ENCODE measurements at regions not wholly inside any gene's neighbourhood (a gene's known extent, or its start where the extent isn't known, plus 50 kb on each side); places are given as distances from the start of the nearest gene placed in this dataset.
"Not testable (repeated sequence)": the region's sequence is repeated elsewhere in the genome, so short reads cannot be mapped to it uniquely, and the experiment has no call there.

DNA sequence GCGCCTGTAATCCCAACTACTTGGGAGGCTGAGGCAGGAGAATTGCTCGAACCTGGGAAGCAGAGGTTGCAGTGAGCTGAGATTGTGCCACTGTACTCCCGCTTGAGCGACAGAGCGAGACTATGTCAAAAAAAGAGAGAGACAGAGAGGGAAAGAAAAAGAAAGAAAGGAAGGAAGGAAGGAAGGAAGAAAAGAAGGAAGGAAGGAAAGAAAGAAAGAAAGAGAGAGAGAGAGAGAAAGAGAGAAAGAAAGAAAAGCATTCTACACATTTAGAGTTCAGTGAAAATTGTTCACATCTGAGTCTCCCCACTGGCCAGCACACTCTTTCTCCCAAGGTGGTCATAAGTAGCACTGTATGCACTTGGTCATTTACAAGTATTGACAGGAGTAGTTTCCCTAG is 69.2 kb upstream of the TAB2 start:
- TF ChIP-seq, protein P1, sequence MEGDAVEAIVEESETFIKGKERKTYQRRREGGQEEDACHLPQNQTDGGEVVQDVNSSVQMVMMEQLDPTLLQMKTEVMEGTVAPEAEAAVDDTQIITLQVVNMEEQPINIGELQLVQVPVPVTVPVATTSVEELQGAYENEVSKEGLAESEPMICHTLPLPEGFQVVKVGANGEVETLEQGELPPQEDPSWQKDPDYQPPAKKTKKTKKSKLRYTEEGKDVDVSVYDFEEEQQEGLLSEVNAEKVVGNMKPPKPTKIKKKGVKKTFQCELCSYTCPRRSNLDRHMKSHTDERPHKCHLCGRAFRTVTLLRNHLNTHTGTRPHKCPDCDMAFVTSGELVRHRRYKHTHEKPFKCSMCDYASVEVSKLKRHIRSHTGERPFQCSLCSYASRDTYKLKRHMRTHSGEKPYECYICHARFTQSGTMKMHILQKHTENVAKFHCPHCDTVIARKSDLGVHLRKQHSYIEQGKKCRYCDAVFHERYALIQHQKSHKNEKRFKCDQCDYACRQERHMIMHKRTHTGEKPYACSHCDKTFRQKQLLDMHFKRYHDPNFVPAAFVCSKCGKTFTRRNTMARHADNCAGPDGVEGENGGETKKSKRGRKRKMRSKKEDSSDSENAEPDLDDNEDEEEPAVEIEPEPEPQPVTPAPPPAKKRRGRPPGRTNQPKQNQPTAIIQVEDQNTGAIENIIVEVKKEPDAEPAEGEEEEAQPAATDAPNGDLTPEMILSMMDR (IDR thresholded peaks at IDR 0.05): not testable (repeated sequence)
- not testable (repeated sequence) for TF ChIP-seq POLR2A, POLR2AphosphoS5 (IDR thresholded peaks at IDR 0.05)

Measured in breast epithelium (tissue), 3 donors.